IMR-90 (cell line): ENCODE measurements at regions not wholly inside any gene's neighbourhood (a gene's known extent, or its start where the extent isn't known, plus 50 kb on each side); places are given as distances from the start of the nearest gene placed in this dataset.

Experiments used
- ATAC-seq: fragments of 200-7000 bp; cut with Tn5 transposase; 2 replicates; pipeline ENCODE4 v1.9.1; 2020; ENCODE audit warnings: low read depth, mild to moderate bottlenecking, moderate library complexity
- BruUV-seq: library from RNA; stranded (reverse); fragments of 400-500 nt; replicated peaks from 2 replicates; lab custom pipeline; 2021; lab: Mats Ljungman, UMichigan
- CTCF ChIA-PET: fragments of 300-600 bp; formaldehyde crosslinking; extraction: SDS; loops from one replicate; lab custom pipeline; 2021; ENCODE audit warnings: antibody characterized with exemption; lab: Yijun Ruan, JAX
- POLR2A ChIA-PET: fragments of 300-600 bp; sonication (Branson Sonifier 250); formaldehyde crosslinking; loops from one replicate; lab custom pipeline; 2022; ENCODE audit warnings: antibody characterized with exemption; ENCODE audit not compliant: unreplicated experiment; lab: Charles Lee
- DNase-seq: peaks from one replicate; pipeline ENCODE4 v3.0.0; 2013
- H2AFZ ChIP-seq: replicated peaks from 2 replicates; pipeline ENCODE3; 2013; ENCODE audit warnings: low read length, mild to moderate bottlenecking; ENCODE audit not compliant: poor library complexity
- H2AK5ac ChIP-seq: 2 replicates; pipeline ENCODE4 v1.6.1; 2013; ENCODE audit warnings: low read depth, low read length, inconsistent platforms
- H2AK9ac ChIP-seq: replicated peaks from 2 replicates; pipeline ENCODE3; 2013; ENCODE audit warnings: mild to moderate bottlenecking, low read depth, low read length, moderate library complexity; ENCODE audit not compliant: poor library complexity
- H2BK120ac ChIP-seq: 2 replicates; pipeline ENCODE4 v1.6.1; 2013; ENCODE audit warnings: low read depth, low read length, inconsistent platforms
- H2BK15ac ChIP-seq: 3 replicates; pipeline ENCODE4 v1.6.1; 2013; ENCODE audit warnings: low read depth, low read length, inconsistent platforms
- H2BK20ac ChIP-seq: 2 replicates; pipeline ENCODE4 v1.6.1; 2013; ENCODE audit warnings: low read depth, mild to moderate bottlenecking, inconsistent platforms, low read length, moderate library complexity
- H2BK5ac ChIP-seq: 2 replicates; pipeline ENCODE4 v1.6.1; 2013; ENCODE audit warnings: mild to moderate bottlenecking, low read depth, low read length, inconsistent platforms; ENCODE audit not compliant: poor library complexity, severe bottlenecking
- H3K14ac ChIP-seq: replicated peaks from 2 replicates; pipeline ENCODE4 v1.6.1; 2013; ENCODE audit warnings: low read depth, low read length, inconsistent platforms
- H3K18ac ChIP-seq: 2 replicates; pipeline ENCODE4 v1.6.1; 2013; ENCODE audit warnings: low read depth, low read length, control low read depth
- H3K23ac ChIP-seq: 2 replicates; pipeline ENCODE4 v1.6.1; 2013; ENCODE audit warnings: low read depth, low read length, inconsistent platforms
- H3K27ac ChIP-seq: 2 replicates; pipeline ENCODE4 v1.5.1; 2013; ENCODE audit warnings: mild to moderate bottlenecking, control low read depth, low read length; ENCODE audit not compliant: insufficient read depth
- H3K27me3 ChIP-seq: 2 replicates; pipeline ENCODE4 v1.6.1; 2013; ENCODE audit warnings: low read length; ENCODE audit not compliant: control insufficient read depth, insufficient read depth
- H3K36me3 ChIP-seq: 2 replicates; pipeline ENCODE4 v1.6.1; 2013; ENCODE audit warnings: low read length, mixed read lengths; ENCODE audit not compliant: control insufficient read depth, insufficient read depth
- H3K4ac ChIP-seq: 2 replicates; pipeline ENCODE4 v1.6.1; 2013; ENCODE audit warnings: low read depth, low read length, inconsistent platforms
- H3K4me1 ChIP-seq: 2 replicates; pipeline ENCODE4 v1.6.1; 2013; ENCODE audit warnings: low read length, mixed read lengths; ENCODE audit not compliant: control insufficient read depth, insufficient read depth
- H3K4me2 ChIP-seq: 2 replicates; pipeline ENCODE4 v1.6.1; 2013; ENCODE audit warnings: low read depth, mild to moderate bottlenecking, control low read depth, low read length, moderate library complexity
- H3K4me3 ChIP-seq: 2 replicates; pipeline ENCODE4 v1.5.1; 2013; ENCODE audit warnings: low read depth, mild to moderate bottlenecking, control low read depth, low read length, moderate library complexity; ENCODE audit not compliant: insufficient read depth
- H3K56ac ChIP-seq: 2 replicates; pipeline ENCODE4 v1.6.1; 2013; ENCODE audit warnings: low read length, inconsistent platforms; ENCODE audit not compliant: insufficient read depth; ENCODE audit errors: extremely low read depth
- H3K79me1 ChIP-seq, 2 experiments: 2 replicates each; pipeline ENCODE4 v1.6.1; 2013; ENCODE audit warnings: low read length in 2 of 2, inconsistent platforms in 1 of 2, low read depth in 1 of 2
- H3K9ac ChIP-seq: 2 replicates; pipeline ENCODE4 v1.6.1; 2013; ENCODE audit warnings: low read depth, low read length, control low read depth
- H3K9me1 ChIP-seq: 2 replicates; pipeline ENCODE4 v1.6.1; 2013; ENCODE audit warnings: low read length, inconsistent platforms; ENCODE audit not compliant: insufficient read depth
- H3K9me3 ChIP-seq: 2 replicates; pipeline ENCODE4 v1.6.1; 2013; ENCODE audit warnings: low read length; ENCODE audit not compliant: control insufficient read depth, insufficient read depth
- H4K20me1 ChIP-seq: 2 replicates; pipeline ENCODE4 v1.6.1; 2013; ENCODE audit warnings: low read length, inconsistent platforms; ENCODE audit not compliant: insufficient read depth
- H4K5ac ChIP-seq: 2 replicates; pipeline ENCODE4 v1.6.1; 2013; ENCODE audit warnings: mild to moderate bottlenecking, low read depth, low read length, control low read depth
- H4K8ac ChIP-seq, 2 experiments: 2 replicates each; pipeline ENCODE4 v1.6.1; 2013; ENCODE audit warnings: low read depth in 2 of 2, low read length in 2 of 2, control low read depth in 1 of 2, inconsistent platforms in 1 of 2
- H4K91ac ChIP-seq: 2 replicates; pipeline ENCODE4 v1.6.1; 2013; ENCODE audit warnings: low read depth, low read length, inconsistent platforms; ENCODE audit not compliant: insufficient read depth
- MAZ ChIP-seq: IDR thresholded peaks from 2 replicates; pipeline ENCODE4 v1.6.1; 2012; ENCODE audit warnings: low read depth, mild to moderate bottlenecking, low read length, improper control_type of control experiment, moderate library complexity, borderline replicate concordance
- MXI1 ChIP-seq: IDR thresholded peaks from 2 replicates; pipeline ENCODE4 v1.6.1; 2012; ENCODE audit warnings: low read depth, mild to moderate bottlenecking, low read length, moderate library complexity, borderline replicate concordance
- NFE2L2 ChIP-seq: fragments of 150-350 bp; IDR thresholded peaks from 2 replicates; pipeline ENCODE4 v1.6.1; 2016; ENCODE audit warnings: low read depth, mild to moderate bottlenecking, low read length
- POLR2A ChIP-seq: IDR thresholded peaks from 2 replicates; pipeline ENCODE4 v1.6.1; 2012; ENCODE audit warnings: mild to moderate bottlenecking, low read depth, low read length
- RAD21 ChIP-seq: IDR thresholded peaks from 2 replicates; pipeline ENCODE4 v1.6.1; 2012; ENCODE audit warnings: low read length, improper control_type of control experiment
- RFX5 ChIP-seq: IDR thresholded peaks from 2 replicates; pipeline ENCODE4 v1.8.0; 2012; ENCODE audit warnings: low read depth, mild to moderate bottlenecking, low read length, moderate library complexity
- SMC3 ChIP-seq: fragments of 150-350 bp; IDR thresholded peaks from 2 replicates; pipeline ENCODE4 v1.6.1; 2016; ENCODE audit warnings: low read depth, mild to moderate bottlenecking, antibody characterized with exemption, low read length, moderate library complexity
- WGBS, 2 experiments: methylation state at CpG; one replicate each; pipeline versions ENCODE4 v1.1.5 to v1.1.7; 2013; ENCODE audit warnings: missing lambda C conversion rate in 2 of 2; ENCODE audit not compliant: insufficient read length in 1 of 2; ENCODE audit errors: extremely low coverage in 2 of 2; 5-methylcytosine and 5-hydroxymethylcytosine counted together
- dilution Hi-C: fragments of 300-500 bp; cut with HindIII; formaldehyde crosslinking; loops from one replicate; pipeline ENCODE4 v1.14.3; 2018; ENCODE audit warnings: low sequenced_read_pairs; ENCODE audit not compliant: unreplicated experiment
- in situ Hi-C: fragments of 300-500 bp; cut with MboI; formaldehyde crosslinking; loops from 3 replicates; pipeline ENCODE4 v1.14.3; 2019; ENCODE audit warnings: low sequenced_read_pairs, inconsistent platforms, mixed read lengths
- intact Hi-C: fragments of 100-400 bp; cut with micrococcal nuclease; formaldehyde crosslinking; loops from 2 replicates; pipeline ENCODE4 v1.10.0; 2022
- TF ChIP-seq, protein P1 (sequence below): fragments of 150-350 bp; IDR thresholded peaks from 2 replicates; pipeline ENCODE4 v1.6.1; 2016; ENCODE audit warnings: low read depth, mild to moderate bottlenecking, low read length, moderate library complexity, borderline replicate concordance
- TF ChIP-seq, protein P2 (sequence below): fragments of 150-350 bp; IDR thresholded peaks from 2 replicates; pipeline ENCODE4 v1.6.1; 2017; ENCODE audit warnings: mild to moderate bottlenecking, antibody characterized with exemption, low read length, low read depth

DNA sequence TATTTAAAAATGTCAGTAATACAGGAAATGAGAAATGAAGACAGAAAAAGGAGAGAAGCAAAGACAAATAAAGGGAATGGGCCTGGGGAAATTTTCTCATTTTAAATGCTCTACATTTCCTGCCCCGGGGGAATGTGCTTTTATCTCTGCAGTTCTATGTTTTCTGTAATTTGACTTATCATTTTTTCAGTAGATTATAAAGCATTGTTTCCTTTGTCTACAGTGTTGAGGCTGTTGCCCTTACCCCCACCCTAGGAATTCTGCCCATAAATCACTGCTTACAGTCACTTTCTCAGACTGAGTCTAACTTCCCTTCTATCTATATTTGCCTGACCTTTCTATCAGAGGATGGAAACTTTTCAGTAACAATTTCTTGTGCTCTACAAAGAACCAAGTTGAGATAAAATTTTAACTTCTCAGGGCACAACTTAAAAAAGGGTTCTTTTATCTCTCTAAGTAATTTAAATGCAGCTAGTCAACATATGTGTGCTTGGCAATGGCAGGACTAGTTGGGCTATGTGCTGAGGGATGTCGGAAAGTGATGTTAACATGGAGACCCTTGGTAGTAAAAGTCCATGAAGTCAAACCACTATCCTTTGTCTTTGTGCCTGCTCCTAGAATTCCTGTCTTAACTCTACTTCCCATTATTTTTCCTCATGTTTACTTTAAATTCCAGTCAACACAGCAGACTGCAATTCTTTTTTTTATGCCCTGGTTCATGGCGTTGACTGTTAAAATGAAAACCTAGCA lies 146.5 kb upstream of the MMADHC start:
- Histone ChIP-seq H3K4me1 (peaks cover 17% of the 10 kb centered on the region), H2AFZ (peak overlapping the region; percentile 3), H4K8ac (peak overlapping the region; percentile 54 to 83; a peak in 3 of 4 replicates), H4K5ac (peak overlapping the region; percentile 97), H3K4me2 (no peak overlapping the region), H3K18ac (peak overlapping the region; percentile 99), H3K9ac (no peak overlapping the region), H4K91ac (peak overlapping the region; percentile 87), H3K36me3 (no peaks in the 10 kb centered on the region), H3K27me3 (no peaks in the 10 kb centered on the region), H2BK120ac (peak overlapping the region; percentile 87), H3K23ac (peak overlapping the region; percentile 66), H4K20me1 (no peaks in the 10 kb centered on the region), H3K14ac (peak overlapping the region; percentile 87), H2BK5ac (peak overlapping the region; percentile 91), H3K9me3 (0 out of 2 replicates have a peak, but pooled peaks cover 2% of the 10 kb centered on the region), H2AK9ac (no peak overlapping the region), H3K56ac (peak overlapping the region; percentile 50; the same call in 1 of the 2 replicates), H3K79me1 (no peaks in the 10 kb centered on the region), H2AK5ac (peak overlapping the region; percentile 87), H2BK15ac (peak overlapping the region; percentile 67; the same call in 1 of the 3 replicates), H2BK20ac (peak overlapping the region; percentile 98), H3K27ac (peak overlapping the region; percentile 79; the same call in 1 of the 2 replicates), H3K4ac (peak overlapping the region; percentile 83), H3K4me3 (no peak overlapping the region), H3K9me1 (peaks cover 4% of the 10 kb centered on the region; the same call in 1 of the 2 replicates)
- ATAC-seq: peak; percentile 27; the same call in 1 of the 2 replicates
- peak; percentile 48 for DNase-seq
- no TSS peak for BruUV-seq
- intact Hi-C loops: no loop called here
- TF ChIP-seq MXI1: no peak
- no peak for TF ChIP-seq RAD21
- TF ChIP-seq POLR2A: no peak
- TF ChIP-seq NFE2L2: no peak
- TF ChIP-seq SMC3: no peak
- TF ChIP-seq MAZ: peak; percentile 100
- TF ChIP-seq, protein P1, sequence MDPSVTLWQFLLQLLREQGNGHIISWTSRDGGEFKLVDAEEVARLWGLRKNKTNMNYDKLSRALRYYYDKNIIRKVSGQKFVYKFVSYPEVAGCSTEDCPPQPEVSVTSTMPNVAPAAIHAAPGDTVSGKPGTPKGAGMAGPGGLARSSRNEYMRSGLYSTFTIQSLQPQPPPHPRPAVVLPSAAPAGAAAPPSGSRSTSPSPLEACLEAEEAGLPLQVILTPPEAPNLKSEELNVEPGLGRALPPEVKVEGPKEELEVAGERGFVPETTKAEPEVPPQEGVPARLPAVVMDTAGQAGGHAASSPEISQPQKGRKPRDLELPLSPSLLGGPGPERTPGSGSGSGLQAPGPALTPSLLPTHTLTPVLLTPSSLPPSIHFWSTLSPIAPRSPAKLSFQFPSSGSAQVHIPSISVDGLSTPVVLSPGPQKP: no peak
- no peak for TF ChIP-seq RFX5
- TF ChIP-seq, protein P2, sequence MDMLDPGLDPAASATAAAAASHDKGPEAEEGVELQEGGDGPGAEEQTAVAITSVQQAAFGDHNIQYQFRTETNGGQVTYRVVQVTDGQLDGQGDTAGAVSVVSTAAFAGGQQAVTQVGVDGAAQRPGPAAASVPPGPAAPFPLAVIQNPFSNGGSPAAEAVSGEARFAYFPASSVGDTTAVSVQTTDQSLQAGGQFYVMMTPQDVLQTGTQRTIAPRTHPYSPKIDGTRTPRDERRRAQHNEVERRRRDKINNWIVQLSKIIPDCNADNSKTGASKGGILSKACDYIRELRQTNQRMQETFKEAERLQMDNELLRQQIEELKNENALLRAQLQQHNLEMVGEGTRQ: no peak
- CTCF ChIA-PET: interaction anchor here (1.1 kb wide), 1 partner anchor 88 kb away, joined by 3 read pairs; no protein-coding TSS in a partner anchor
- no CpG with 5 or more reads among the region's 3 CpGs for WGBS, 2 experiments
- in situ Hi-C loops: loop anchor here (25.0 kb wide), 1 partner anchor 728 kb away; no protein-coding TSS in a partner anchor
- dilution Hi-C loops: no loop called here
- POLR2A ChIA-PET: interaction anchor here (0.6 to 1.2 kb wide), 2 partner anchors 10 to 11 kb away, joined by 4 to 10 read pairs; no protein-coding TSS in a partner anchor
